ENCODE measurements at regions not wholly inside any gene's neighbourhood (a gene's known extent, or its start where the extent isn't known, plus 50 kb on each side); places are given as distances from the start of the nearest gene placed in this dataset.

DNA sequence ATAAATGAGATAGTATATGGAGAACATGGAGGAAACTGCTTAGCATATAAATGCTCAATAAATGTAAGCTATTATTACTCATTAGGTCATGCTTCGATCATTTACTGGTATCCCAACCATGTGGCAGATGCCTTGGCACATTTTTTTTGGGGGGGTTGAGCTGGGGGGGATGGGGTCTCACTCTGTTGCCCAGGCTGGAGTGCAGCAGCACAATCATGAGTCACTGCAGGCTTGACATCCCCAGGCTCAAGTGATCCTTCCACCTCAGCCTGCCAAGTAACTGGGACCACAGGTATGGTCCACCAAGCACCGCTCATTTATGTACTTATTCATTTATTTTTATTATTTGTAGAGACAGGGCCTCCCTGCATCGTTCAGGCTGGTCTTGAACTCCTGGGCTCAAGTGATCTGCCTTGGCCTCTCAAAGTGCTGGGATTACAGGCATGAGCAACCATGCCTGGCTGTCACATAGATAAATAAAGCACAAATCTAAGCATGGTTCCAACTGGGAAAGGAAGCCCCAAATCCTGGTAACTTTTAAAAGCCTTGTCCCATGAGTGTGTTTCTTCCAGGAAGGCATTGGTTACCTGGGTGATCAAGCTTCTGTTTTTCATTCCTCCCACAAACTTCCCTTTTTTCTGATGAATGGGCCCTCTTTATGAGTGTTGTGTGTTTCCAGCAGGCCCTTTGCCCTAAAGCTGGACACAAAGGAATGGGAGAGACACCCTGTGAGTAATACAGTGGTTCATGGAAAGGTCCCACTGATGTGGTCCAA, 147.4 kb upstream of the UMPS start:
- TF ChIP-seq, protein P1, sequence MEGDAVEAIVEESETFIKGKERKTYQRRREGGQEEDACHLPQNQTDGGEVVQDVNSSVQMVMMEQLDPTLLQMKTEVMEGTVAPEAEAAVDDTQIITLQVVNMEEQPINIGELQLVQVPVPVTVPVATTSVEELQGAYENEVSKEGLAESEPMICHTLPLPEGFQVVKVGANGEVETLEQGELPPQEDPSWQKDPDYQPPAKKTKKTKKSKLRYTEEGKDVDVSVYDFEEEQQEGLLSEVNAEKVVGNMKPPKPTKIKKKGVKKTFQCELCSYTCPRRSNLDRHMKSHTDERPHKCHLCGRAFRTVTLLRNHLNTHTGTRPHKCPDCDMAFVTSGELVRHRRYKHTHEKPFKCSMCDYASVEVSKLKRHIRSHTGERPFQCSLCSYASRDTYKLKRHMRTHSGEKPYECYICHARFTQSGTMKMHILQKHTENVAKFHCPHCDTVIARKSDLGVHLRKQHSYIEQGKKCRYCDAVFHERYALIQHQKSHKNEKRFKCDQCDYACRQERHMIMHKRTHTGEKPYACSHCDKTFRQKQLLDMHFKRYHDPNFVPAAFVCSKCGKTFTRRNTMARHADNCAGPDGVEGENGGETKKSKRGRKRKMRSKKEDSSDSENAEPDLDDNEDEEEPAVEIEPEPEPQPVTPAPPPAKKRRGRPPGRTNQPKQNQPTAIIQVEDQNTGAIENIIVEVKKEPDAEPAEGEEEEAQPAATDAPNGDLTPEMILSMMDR (IDR thresholded peaks at IDR 0.05): no peak
- TF ChIP-seq POLR2AphosphoS5 (IDR thresholded peaks at IDR 0.05; ENCODE audit: low read depth, low read length) (no peak), TCF7L2 (IDR thresholded peaks at IDR 0.05; ENCODE audit: low read depth, low read length) (no peak), SIN3A (IDR thresholded peaks at IDR 0.05; ENCODE audit: borderline replicate concordance, insufficient read depth, low read depth, low read length) (no peak)
- TF ChIP-seq, protein P2, sequence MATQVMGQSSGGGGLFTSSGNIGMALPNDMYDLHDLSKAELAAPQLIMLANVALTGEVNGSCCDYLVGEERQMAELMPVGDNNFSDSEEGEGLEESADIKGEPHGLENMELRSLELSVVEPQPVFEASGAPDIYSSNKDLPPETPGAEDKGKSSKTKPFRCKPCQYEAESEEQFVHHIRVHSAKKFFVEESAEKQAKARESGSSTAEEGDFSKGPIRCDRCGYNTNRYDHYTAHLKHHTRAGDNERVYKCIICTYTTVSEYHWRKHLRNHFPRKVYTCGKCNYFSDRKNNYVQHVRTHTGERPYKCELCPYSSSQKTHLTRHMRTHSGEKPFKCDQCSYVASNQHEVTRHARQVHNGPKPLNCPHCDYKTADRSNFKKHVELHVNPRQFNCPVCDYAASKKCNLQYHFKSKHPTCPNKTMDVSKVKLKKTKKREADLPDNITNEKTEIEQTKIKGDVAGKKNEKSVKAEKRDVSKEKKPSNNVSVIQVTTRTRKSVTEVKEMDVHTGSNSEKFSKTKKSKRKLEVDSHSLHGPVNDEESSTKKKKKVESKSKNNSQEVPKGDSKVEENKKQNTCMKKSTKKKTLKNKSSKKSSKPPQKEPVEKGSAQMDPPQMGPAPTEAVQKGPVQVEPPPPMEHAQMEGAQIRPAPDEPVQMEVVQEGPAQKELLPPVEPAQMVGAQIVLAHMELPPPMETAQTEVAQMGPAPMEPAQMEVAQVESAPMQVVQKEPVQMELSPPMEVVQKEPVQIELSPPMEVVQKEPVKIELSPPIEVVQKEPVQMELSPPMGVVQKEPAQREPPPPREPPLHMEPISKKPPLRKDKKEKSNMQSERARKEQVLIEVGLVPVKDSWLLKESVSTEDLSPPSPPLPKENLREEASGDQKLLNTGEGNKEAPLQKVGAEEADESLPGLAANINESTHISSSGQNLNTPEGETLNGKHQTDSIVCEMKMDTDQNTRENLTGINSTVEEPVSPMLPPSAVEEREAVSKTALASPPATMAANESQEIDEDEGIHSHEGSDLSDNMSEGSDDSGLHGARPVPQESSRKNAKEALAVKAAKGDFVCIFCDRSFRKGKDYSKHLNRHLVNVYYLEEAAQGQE (IDR thresholded peaks at IDR 0.05; ENCODE audit: insufficient read depth in 1 of 2, low read depth in 2 of 2, low read length in 1 of 2): no peak
